ENCODE measurements at regions not wholly inside any gene's neighbourhood (a gene's known extent, or its start where the extent isn't known, plus 50 kb on each side); places are given as distances from the start of the nearest gene placed in this dataset.
A peak's percentile ranks its signal among the peaks of the same experiment; 100 is the strongest.
"Not testable (repeated sequence)": the region's sequence is repeated elsewhere in the genome, so short reads cannot be mapped to it uniquely, and the experiment has no call there.

- Mint-ChIP-seq H3K36me3 (ENCODE audit: low read depth) (no peaks in the 10 kb centered on the region; the same call in 1 of the 2 replicates), H3K4me1 (ENCODE audit: low read depth) (peaks cover 29% of the 10 kb centered on the region), H3K4me3 (no peak overlapping the region), H3K27me3 (ENCODE audit: insufficient read depth) (no peaks in the 10 kb centered on the region; the same call in 1 of the 2 replicates), H3K9me3 (peaks cover 4% of the 10 kb centered on the region; the same call in 1 of the 2 replicates), H3K27ac (no peak overlapping the region)
- DNase-seq = no peak
- TF ChIP-seq, protein P1, sequence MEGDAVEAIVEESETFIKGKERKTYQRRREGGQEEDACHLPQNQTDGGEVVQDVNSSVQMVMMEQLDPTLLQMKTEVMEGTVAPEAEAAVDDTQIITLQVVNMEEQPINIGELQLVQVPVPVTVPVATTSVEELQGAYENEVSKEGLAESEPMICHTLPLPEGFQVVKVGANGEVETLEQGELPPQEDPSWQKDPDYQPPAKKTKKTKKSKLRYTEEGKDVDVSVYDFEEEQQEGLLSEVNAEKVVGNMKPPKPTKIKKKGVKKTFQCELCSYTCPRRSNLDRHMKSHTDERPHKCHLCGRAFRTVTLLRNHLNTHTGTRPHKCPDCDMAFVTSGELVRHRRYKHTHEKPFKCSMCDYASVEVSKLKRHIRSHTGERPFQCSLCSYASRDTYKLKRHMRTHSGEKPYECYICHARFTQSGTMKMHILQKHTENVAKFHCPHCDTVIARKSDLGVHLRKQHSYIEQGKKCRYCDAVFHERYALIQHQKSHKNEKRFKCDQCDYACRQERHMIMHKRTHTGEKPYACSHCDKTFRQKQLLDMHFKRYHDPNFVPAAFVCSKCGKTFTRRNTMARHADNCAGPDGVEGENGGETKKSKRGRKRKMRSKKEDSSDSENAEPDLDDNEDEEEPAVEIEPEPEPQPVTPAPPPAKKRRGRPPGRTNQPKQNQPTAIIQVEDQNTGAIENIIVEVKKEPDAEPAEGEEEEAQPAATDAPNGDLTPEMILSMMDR (IDR thresholded peaks at IDR 0.05) = no peak
Measured at GRCh38 chr6:112415366-112415765, 68.2 kb downstream of the RFPL4B start.

DNA sequence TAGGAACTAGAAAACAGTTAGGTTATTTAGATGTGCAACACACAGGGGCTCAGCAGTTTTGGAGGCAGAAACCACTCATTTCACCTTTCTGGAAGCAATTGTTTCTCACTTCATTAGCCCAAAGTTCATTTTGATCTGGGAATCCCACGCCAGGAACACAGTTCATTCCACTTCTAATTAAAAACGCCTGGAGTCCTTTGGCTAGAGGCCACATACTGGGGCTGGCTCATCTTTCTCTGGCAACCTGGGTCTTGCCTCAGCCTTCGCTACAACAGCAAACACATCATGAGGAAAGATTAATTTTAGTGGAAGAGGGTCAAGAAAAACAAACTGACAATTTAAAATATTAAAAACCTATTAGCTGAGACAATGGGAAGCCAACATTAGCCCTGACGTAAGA lies 69.7 kb downstream of the RFPL4B start:
- H3K4me3 Mint-ChIP-seq = no peak overlapping the region
- DNase-seq = peak; percentile 43
- no peaks in the 10 kb centered on the region; the same call in 1 of the 2 replicates for H3K36me3 Mint-ChIP-seq (ENCODE audit: low read depth)
- H3K27ac Mint-ChIP-seq = no peak overlapping the region; the same call in 1 of the 2 replicates
- H3K4me1 Mint-ChIP-seq (ENCODE audit: low read depth) = peaks cover 29% of the 10 kb centered on the region
- H3K27me3 Mint-ChIP-seq (ENCODE audit: insufficient read depth) = no peaks in the 10 kb centered on the region; the same call in 1 of the 2 replicates
- TF ChIP-seq, protein P1 (IDR thresholded peaks at IDR 0.05) = no peak
- peaks cover 4% of the 10 kb centered on the region; the same call in 1 of the 2 replicates for H3K9me3 Mint-ChIP-seq

DNA sequence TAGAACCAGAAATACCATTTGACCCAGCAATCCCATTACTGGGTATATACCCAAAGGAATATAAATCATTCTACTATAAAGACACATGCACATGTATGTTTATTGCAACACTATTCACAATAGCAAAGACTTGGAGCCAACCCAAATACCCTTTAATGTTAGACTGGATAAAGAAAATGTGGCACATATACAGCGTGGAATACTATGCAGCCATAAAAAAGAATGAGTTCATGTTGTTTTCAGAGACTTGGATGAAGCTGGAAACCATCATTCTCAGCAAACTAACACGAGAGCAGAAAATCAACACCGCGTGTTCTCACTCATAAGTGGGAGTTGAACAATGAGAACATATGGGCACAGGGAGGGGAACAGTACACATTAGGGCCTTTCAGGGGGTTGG lies 79.9 kb downstream of the RFPL4B start:
- H3K36me3 Mint-ChIP-seq (ENCODE audit: low read depth); DNase-seq; H3K27me3 Mint-ChIP-seq (ENCODE audit: insufficient read depth); H3K4me3 Mint-ChIP-seq; H3K27ac Mint-ChIP-seq; H3K9me3 Mint-ChIP-seq; H3K4me1 Mint-ChIP-seq (ENCODE audit: low read depth): not testable (repeated sequence)

- peaks cover 3% of the 10 kb centered on the region for H3K27me3 Mint-ChIP-seq (ENCODE audit: insufficient read depth)
- no peak overlapping the region for H3K27ac Mint-ChIP-seq
- TF ChIP-seq, protein P1 (IDR thresholded peaks at IDR 0.05) = no peak
- H3K4me1 Mint-ChIP-seq (ENCODE audit: low read depth) = no peaks in the 10 kb centered on the region; the same call in 1 of the 2 replicates
- no peaks in the 10 kb centered on the region; the same call in 1 of the 2 replicates for H3K9me3 Mint-ChIP-seq
- H3K36me3 Mint-ChIP-seq (ENCODE audit: low read depth) = no peaks in the 10 kb centered on the region
- no peak overlapping the region for H3K4me3 Mint-ChIP-seq
- no peak for DNase-seq
Measured at GRCh38 chr6:112427499-112427898, 80.4 kb downstream of the RFPL4B start.

GRCh38 chr6:112428477-112428876 lies 81.3 kb downstream of the RFPL4B start:
- H3K27me3 Mint-ChIP-seq (ENCODE audit: insufficient read depth) = peaks cover 3% of the 10 kb centered on the region
- no peak overlapping the region for H3K4me3 Mint-ChIP-seq
- H3K27ac Mint-ChIP-seq = no peak overlapping the region
- H3K36me3 Mint-ChIP-seq (ENCODE audit: low read depth) = no peaks in the 10 kb centered on the region
- TF ChIP-seq, protein P1 (IDR thresholded peaks at IDR 0.05) = no peak
- H3K4me1 Mint-ChIP-seq (ENCODE audit: low read depth) = peaks cover 8% of the 10 kb centered on the region
- no peak for DNase-seq
- H3K9me3 Mint-ChIP-seq = no peaks in the 10 kb centered on the region; the same call in 1 of the 2 replicates

GRCh38 chr6:112429226-112429625 lies 82.1 kb downstream of the RFPL4B start:
- Mint-ChIP-seq H3K4me3 (no peak overlapping the region), H3K27ac (no peak overlapping the region), H3K27me3 (ENCODE audit: insufficient read depth) (peaks cover 3% of the 10 kb centered on the region), H3K4me1 (ENCODE audit: low read depth) (peaks cover 8% of the 10 kb centered on the region), H3K36me3 (ENCODE audit: low read depth) (no peaks in the 10 kb centered on the region), H3K9me3 (no peaks in the 10 kb centered on the region; the same call in 1 of the 2 replicates)
- DNase-seq = peak; percentile 43
- TF ChIP-seq, protein P1 (IDR thresholded peaks at IDR 0.05) = peak; percentile 56; the same call in 1 of the 2 replicates

All from HFFc6 (cell line).